PC-9 (cell line): ENCODE measurements at regions not wholly inside any gene's neighbourhood (a gene's known extent, or its start where the extent isn't known, plus 50 kb on each side); places are given as distances from the start of the nearest gene placed in this dataset.
"Not testable (repeated sequence)": the region's sequence is repeated elsewhere in the genome, so short reads cannot be mapped to it uniquely, and the experiment has no call there.

Experiments used
- BruUV-seq: library from RNA; stranded (reverse); fragments of 400-500 nt; replicated peaks from 2 replicates; lab custom pipeline; 2021; lab: Mats Ljungman, UMichigan
- CTCF ChIA-PET: fragments of 300-600 bp; sonication (Branson Sonifier 250); formaldehyde crosslinking; loops from one replicate; lab custom pipeline; 2022; ENCODE audit warnings: antibody characterized with exemption; lab: Charles Lee
- POLR2A ChIA-PET: fragments of 300-600 bp; sonication (Branson Sonifier 250); formaldehyde crosslinking; loops from one replicate; lab custom pipeline; 2022; ENCODE audit warnings: antibody characterized with exemption; ENCODE audit not compliant: unreplicated experiment; lab: Charles Lee
- DNase-seq, 2 experiments: peaks; one replicate each; pipeline versions ENCODE4 v3.0.0 to v3.0.0-alpha.2; 2015 to 2022; ENCODE audit warnings: mixed read lengths in 1 of 2
- H2AFZ ChIP-seq: fragments of 200-600 bp; sonication (generic); 2 replicates; pipeline ENCODE4 v1.8.1; 2017; ENCODE audit warnings: antibody characterized with exemption
- H3F3A ChIP-seq: fragments of 200-600 bp; sonication (generic); 2 replicates; pipeline ENCODE4 v1.8.1; 2017; ENCODE audit warnings: antibody characterized with exemption, mild to moderate bottlenecking, low read depth; ENCODE audit not compliant: insufficient read depth
- H3K27ac ChIP-seq: fragments of 200-600 bp; sonication (generic); 2 replicates; pipeline ENCODE4 v1.6.1; 2016; ENCODE audit warnings: mixed run types
- H3K27me3 ChIP-seq: fragments of 200-600 bp; sonication (generic); 2 replicates; pipeline ENCODE4 v1.6.1; 2016; ENCODE audit warnings: low read depth, mixed run types; ENCODE audit not compliant: insufficient read depth
- H3K36me3 ChIP-seq: fragments of 200-600 bp; sonication (generic); 2 replicates; pipeline ENCODE4 v1.6.1; 2016; ENCODE audit warnings: low read depth, mixed run types
- H3K4me1 ChIP-seq: fragments of 200-600 bp; sonication (generic); replicated peaks from 2 replicates; pipeline ENCODE4 v1.6.1; 2016; ENCODE audit warnings: mixed run types; ENCODE audit not compliant: insufficient read depth
- H3K4me2 ChIP-seq: fragments of 200-600 bp; sonication (generic); 2 replicates; pipeline ENCODE4 v1.6.1; 2017; ENCODE audit warnings: mixed run types
- H3K4me3 ChIP-seq: fragments of 200-600 bp; sonication (generic); 2 replicates; pipeline ENCODE4 v1.6.1; 2016; ENCODE audit warnings: mixed run types
- H3K79me2 ChIP-seq: fragments of 200-600 bp; sonication (generic); 2 replicates; pipeline ENCODE4 v1.6.1; 2017; ENCODE audit warnings: low read depth, mixed run types
- H3K9me2 ChIP-seq: fragments of 200-600 bp; sonication (generic); 2 replicates; pipeline ENCODE4 v1.8.1; 2017; ENCODE audit warnings: mild to moderate bottlenecking; ENCODE audit not compliant: insufficient read depth
- H3K9me3 ChIP-seq: fragments of 200-600 bp; sonication (generic); 2 replicates; pipeline ENCODE4 v1.8.1; 2016; ENCODE audit warnings: low read depth; ENCODE audit not compliant: insufficient read depth
- H4K20me1 ChIP-seq: fragments of 200-600 bp; sonication (generic); 2 replicates; pipeline ENCODE4 v1.8.1; 2017; ENCODE audit not compliant: insufficient read depth
- EZH2 ChIP-seq: fragments of 200-600 bp; sonication (generic); IDR thresholded peaks from 2 replicates; pipeline ENCODE4 v1.8.0; 2017; ENCODE audit warnings: antibody characterized with exemption, low read depth
- intact Hi-C: fragments of 100-400 bp; cut with micrococcal nuclease; formaldehyde crosslinking; loops from one replicate; pipeline ENCODE4 v1.10.0; 2022; ENCODE audit not compliant: unreplicated experiment
- TF ChIP-seq, protein P1 (sequence below): fragments of 200-600 bp; sonication (generic); conservative IDR thresholded peaks from 2 replicates; pipeline ENCODE4 v1.6.1; 2017; ENCODE audit warnings: mixed run types, antibody characterized with exemption, mild to moderate bottlenecking, moderate library complexity

DNA sequence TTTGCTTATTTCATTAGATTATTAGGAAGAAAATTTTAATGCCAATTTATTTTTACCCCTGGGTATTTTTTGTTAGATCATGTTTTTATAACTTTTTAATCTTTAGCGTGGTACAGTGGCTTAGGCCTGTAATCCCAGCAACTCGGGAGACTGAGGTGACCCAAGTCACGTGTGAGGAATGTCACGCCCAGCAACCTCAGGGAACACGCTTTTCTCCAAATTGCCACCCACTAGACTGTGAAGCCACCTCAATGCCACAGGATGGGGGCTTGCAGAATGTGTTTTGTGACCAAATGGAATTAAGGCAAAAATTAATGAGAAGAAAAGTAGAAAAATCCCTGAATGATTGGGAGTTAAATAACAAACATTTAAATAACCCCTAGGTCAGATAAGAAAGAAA lies 141.8 kb downstream of the LAT start:
- H3K4me2 ChIP-seq = no peak overlapping the region
- no peak overlapping the region for H3K4me3 ChIP-seq
- TF ChIP-seq, protein P1, sequence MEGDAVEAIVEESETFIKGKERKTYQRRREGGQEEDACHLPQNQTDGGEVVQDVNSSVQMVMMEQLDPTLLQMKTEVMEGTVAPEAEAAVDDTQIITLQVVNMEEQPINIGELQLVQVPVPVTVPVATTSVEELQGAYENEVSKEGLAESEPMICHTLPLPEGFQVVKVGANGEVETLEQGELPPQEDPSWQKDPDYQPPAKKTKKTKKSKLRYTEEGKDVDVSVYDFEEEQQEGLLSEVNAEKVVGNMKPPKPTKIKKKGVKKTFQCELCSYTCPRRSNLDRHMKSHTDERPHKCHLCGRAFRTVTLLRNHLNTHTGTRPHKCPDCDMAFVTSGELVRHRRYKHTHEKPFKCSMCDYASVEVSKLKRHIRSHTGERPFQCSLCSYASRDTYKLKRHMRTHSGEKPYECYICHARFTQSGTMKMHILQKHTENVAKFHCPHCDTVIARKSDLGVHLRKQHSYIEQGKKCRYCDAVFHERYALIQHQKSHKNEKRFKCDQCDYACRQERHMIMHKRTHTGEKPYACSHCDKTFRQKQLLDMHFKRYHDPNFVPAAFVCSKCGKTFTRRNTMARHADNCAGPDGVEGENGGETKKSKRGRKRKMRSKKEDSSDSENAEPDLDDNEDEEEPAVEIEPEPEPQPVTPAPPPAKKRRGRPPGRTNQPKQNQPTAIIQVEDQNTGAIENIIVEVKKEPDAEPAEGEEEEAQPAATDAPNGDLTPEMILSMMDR = no peak
- TF ChIP-seq EZH2 = no peak
- intact Hi-C loops = no loop called here
- ChIA-PET POLR2A (no interaction called here), CTCF (no interaction called here)
- no peak overlapping the region for H3K27ac ChIP-seq
- H3K79me2 ChIP-seq = no peaks in the 10 kb centered on the region
- H3K27me3 ChIP-seq = peaks cover 16% of the 10 kb centered on the region; the same call in 1 of the 2 replicates
- no peak overlapping the region for H2AFZ ChIP-seq
- H4K20me1 ChIP-seq = no peaks in the 10 kb centered on the region
- no peaks in the 10 kb centered on the region for H3K4me1 ChIP-seq
- DNase-seq = no peak
- H3K9me2 ChIP-seq = no peaks in the 10 kb centered on the region
- no peaks in the 10 kb centered on the region for H3F3A ChIP-seq
- H3K9me3 ChIP-seq = no peaks in the 10 kb centered on the region
- no TSS peak for BruUV-seq
- H3K36me3 ChIP-seq = no peaks in the 10 kb centered on the region

DNA sequence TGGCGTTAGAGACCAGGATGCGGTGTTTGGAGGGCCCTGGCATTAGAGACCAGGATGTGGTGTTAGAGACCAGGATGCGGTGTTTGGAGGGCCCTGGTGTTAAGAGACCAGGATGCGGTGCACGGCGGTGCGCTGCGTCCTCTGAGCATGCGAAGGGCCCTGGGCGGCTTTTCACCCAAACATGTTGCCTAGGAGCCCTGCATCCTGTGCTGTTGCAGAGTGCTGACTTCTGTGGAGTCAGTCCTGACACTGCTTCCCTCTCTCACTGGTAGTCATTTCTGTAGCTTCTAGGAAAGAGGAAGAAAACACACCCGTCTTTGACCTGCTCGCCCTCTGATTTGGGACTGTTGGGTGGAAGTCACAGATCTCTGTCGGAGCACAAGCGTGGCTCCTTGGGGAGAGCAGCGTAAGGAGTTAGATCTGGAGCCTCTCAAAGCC lies 141.2 kb downstream of the LAT start:
- Histone ChIP-seq H3K9me3 (no peaks in the 10 kb centered on the region), H3K36me3 (no peaks in the 10 kb centered on the region), H3K27me3 (peaks cover 16% of the 10 kb centered on the region; the same call in 1 of the 2 replicates), H3K9me2 (no peaks in the 10 kb centered on the region), H3K4me1 (no peaks in the 10 kb centered on the region), H3K27ac (no peak overlapping the region), H4K20me1 (no peaks in the 10 kb centered on the region), H3K4me2 (no peak overlapping the region), H3F3A (no peaks in the 10 kb centered on the region), H2AFZ (no peak overlapping the region), H3K4me3 (no peak overlapping the region), H3K79me2 (no peaks in the 10 kb centered on the region)
- TF ChIP-seq EZH2 = no peak
- TF ChIP-seq, protein P1 = no peak
- ChIA-PET CTCF (no interaction called here), POLR2A (no interaction called here)
- DNase-seq = no peak
- intact Hi-C loops = no loop called here
- BruUV-seq = no TSS peak

DNA sequence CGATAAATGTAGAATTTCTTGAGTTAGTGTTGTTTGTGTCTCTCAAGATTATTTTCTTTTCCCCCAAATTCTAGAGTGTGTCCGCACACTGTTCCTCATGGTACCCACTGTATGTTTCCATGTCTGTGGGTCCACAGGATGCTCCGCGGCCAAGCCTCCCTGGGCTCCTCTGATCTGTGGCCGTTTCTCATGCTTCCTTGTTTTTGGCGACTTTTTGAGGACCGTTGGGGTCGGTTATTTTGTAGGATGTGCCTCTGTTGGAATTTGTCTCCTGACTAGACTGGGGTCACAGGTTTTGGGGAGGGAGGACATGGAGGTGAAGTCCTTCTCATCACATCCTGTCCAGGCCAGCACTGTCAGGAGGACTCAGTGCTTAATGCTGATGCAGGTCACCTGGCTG lies 140.0 kb downstream of the LAT start:
- H3K4me2 ChIP-seq = no peak overlapping the region
- no peak overlapping the region for H3K4me3 ChIP-seq
- CTCF ChIA-PET = no interaction called here
- no peaks in the 10 kb centered on the region for H3K9me3 ChIP-seq
- H3K27me3 ChIP-seq = peaks cover 16% of the 10 kb centered on the region; the same call in 1 of the 2 replicates
- no peaks in the 10 kb centered on the region for H3K36me3 ChIP-seq
- H3F3A ChIP-seq = no peaks in the 10 kb centered on the region
- no peak overlapping the region for H2AFZ ChIP-seq
- H3K4me1 ChIP-seq = no peaks in the 10 kb centered on the region
- no peaks in the 10 kb centered on the region for H3K9me2 ChIP-seq
- intact Hi-C loops = no loop called here
- POLR2A ChIA-PET = no interaction called here
- no peaks in the 10 kb centered on the region for H3K79me2 ChIP-seq
- no peaks in the 10 kb centered on the region for H4K20me1 ChIP-seq
- H3K27ac ChIP-seq = no peak overlapping the region
- no peak for DNase-seq
- no TSS peak for BruUV-seq
- TF ChIP-seq, protein P1 = no peak
- TF ChIP-seq EZH2 = no peak

DNA sequence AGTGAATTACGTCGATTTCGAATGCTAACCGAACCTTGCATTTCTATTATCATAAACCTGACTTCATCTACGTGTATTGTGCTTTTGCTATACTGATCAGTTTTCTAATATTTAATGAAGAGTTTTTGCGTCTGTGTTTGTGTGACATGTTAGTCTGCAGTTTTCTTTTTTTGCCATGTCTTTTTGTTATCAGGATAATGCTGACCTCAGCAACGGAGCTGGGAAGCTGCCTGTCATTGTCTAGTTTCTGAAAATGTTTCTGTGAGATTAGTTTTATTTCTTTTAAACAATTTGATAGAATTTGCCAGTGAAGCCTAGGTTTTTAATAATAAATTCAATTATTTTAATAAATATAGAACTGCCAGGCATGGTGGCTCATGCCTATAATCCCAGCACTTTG lies 139.3 kb downstream of the LAT start:
- H3K4me3 ChIP-seq, intact Hi-C loops, DNase-seq, H3K9me2 ChIP-seq, H3K36me3 ChIP-seq, POLR2A ChIA-PET, H3K4me2 ChIP-seq, H2AFZ ChIP-seq, H4K20me1 ChIP-seq, BruUV-seq, CTCF ChIA-PET, H3K27ac ChIP-seq, H3K79me2 ChIP-seq, H3F3A ChIP-seq, H3K9me3 ChIP-seq, H3K4me1 ChIP-seq: not testable (repeated sequence)
- H3K27me3 ChIP-seq = peaks cover 11% of the 10 kb centered on the region; the same call in 1 of the 2 replicates

DNA sequence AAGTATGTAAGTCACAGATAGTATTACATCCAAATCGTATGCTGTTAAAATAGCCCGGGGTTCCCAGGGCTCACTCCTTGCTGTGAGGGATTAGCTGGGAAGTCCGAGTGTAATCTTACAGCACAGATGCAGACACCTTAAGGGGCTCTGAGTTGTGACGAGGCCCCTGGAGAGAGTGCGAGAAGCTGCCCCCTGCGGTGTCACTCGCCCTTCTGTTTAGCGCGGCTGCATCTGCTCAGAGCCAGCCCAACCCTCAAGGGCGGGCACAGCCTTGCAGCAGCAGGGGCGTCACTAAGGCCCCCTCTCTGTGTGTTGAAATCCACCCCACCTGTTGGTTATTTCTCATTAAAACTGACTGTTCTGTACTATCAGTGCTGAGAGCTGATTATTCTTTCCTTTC lies 135.8 kb downstream of the LAT start:
- H3K4me2 ChIP-seq, H3K4me1 ChIP-seq, H4K20me1 ChIP-seq, BruUV-seq, H3K79me2 ChIP-seq, CTCF ChIA-PET, H2AFZ ChIP-seq, POLR2A ChIA-PET, H3K9me3 ChIP-seq, intact Hi-C loops, H3K4me3 ChIP-seq, DNase-seq, H3K9me2 ChIP-seq, H3K27ac ChIP-seq, H3F3A ChIP-seq, H3K27me3 ChIP-seq, H3K36me3 ChIP-seq: not testable (repeated sequence)
